HEK293 (cell line): ENCODE measurements at regions not wholly inside any gene's neighbourhood (a gene's known extent, or its start where the extent isn't known, plus 50 kb on each side); places are given as distances from the start of the nearest gene placed in this dataset.

ENCODE experiments used
- CTCF ChIA-PET: fragments of 350-600 bp; formaldehyde crosslinking; extraction: SDS; loops from one replicate; lab custom pipeline; 2021; ENCODE audit warnings: antibody characterized with exemption; lab: Yijun Ruan, JAX
- POLR2A ChIA-PET: fragments of 300-600 bp; formaldehyde crosslinking; extraction: SDS; loops from one replicate; lab custom pipeline; 2020; ENCODE audit warnings: antibody characterized with exemption, inconsistent platforms; lab: Yijun Ruan, JAX
- H3K27ac ChIP-seq: fragments of 200-500 bp; sonication (Bioruptor generic); 2 replicates; pipeline ENCODE4 v1.5.1; 2014; ENCODE audit warnings: low read depth, low read length, control low read depth, inconsistent platforms; ENCODE audit errors: extremely low read depth
- H3K36me3 ChIP-seq, 2 experiments: fragments of 200-500 bp in 1 of 2; sonication (Bioruptor generic) in 1 of 2; 1 replicate in 1 of 2; 2 replicates in 1 of 2; pipeline ENCODE4 v1.5.1; 2014 to 2017; ENCODE audit warnings: inconsistent platforms in 2 of 2, low read length in 2 of 2; ENCODE audit not compliant: control insufficient read depth in 2 of 2, insufficient read depth in 1 of 2
- H3K4me1 ChIP-seq: fragments of 200-500 bp; sonication (Bioruptor generic); 2 replicates; pipeline ENCODE4 v1.5.1; 2014; ENCODE audit warnings: mild to moderate bottlenecking, low read length, inconsistent platforms; ENCODE audit not compliant: control insufficient read depth, insufficient read depth
- H3K4me3 ChIP-seq: 2 replicates; pipeline ENCODE4 v1.5.1; 2011; ENCODE audit warnings: low read depth, mild to moderate bottlenecking, control low read depth, low read length, moderate library complexity
- H3K9me3 ChIP-seq: fragments of 200-500 bp; sonication (Bioruptor generic); 2 replicates; pipeline ENCODE4 v1.5.1; 2014; ENCODE audit warnings: low read depth, low read length, inconsistent platforms; ENCODE audit not compliant: control insufficient read depth, insufficient read depth
- GLI4 ChIP-seq: fragments of 450-650 bp; formaldehyde crosslinking; IDR thresholded peaks from 2 replicates; pipeline ENCODE4 v1.5.1; 2016; ENCODE audit warnings: missing biosample characterization, missing genetic modification characterization
- HOXA7 ChIP-seq: sonication (generic); formaldehyde crosslinking; IDR thresholded peaks from 2 replicates; pipeline ENCODE4 v1.8.1; 2022; ENCODE audit warnings: missing genetic modification reagents, borderline replicate concordance
- PBX3 ChIP-seq: sonication (generic); formaldehyde crosslinking; IDR thresholded peaks from 2 replicates; pipeline ENCODE4 v1.8.1; 2022; ENCODE audit warnings: mild to moderate bottlenecking, moderate library complexity, missing genetic modification reagents
- PRDM6 ChIP-seq: fragments of 450-650 bp; formaldehyde crosslinking; IDR thresholded peaks from 2 replicates; pipeline ENCODE4 v1.5.1; 2017; ENCODE audit warnings: missing biosample characterization, missing genetic modification characterization
- SP7 ChIP-seq: fragments of 450-650 bp; formaldehyde crosslinking; IDR thresholded peaks from 2 replicates; pipeline ENCODE4 v1.5.1; 2016; ENCODE audit warnings: missing biosample characterization, missing genetic modification characterization
- WT1 ChIP-seq: fragments of 450-650 bp; formaldehyde crosslinking; IDR thresholded peaks from 2 replicates; pipeline ENCODE4 v1.5.1; 2016; ENCODE audit warnings: missing biosample characterization, missing genetic modification characterization
- YY2 ChIP-seq: fragments of 450-650 bp; formaldehyde crosslinking; IDR thresholded peaks from 2 replicates; pipeline ENCODE4 v1.5.1; 2016; ENCODE audit warnings: missing biosample characterization, missing genetic modification characterization
- ZBTB1 ChIP-seq: fragments of 450-650 bp; formaldehyde crosslinking; IDR thresholded peaks from 2 replicates; pipeline ENCODE4 v1.5.1; 2016; ENCODE audit warnings: missing biosample characterization, missing genetic modification characterization
- ZBTB10 ChIP-seq: fragments of 450-650 bp; formaldehyde crosslinking; IDR thresholded peaks from 2 replicates; pipeline ENCODE4 v1.5.1; 2016; ENCODE audit warnings: missing biosample characterization, missing genetic modification characterization
- ZBTB20 ChIP-seq: fragments of 450-650 bp; formaldehyde crosslinking; IDR thresholded peaks from 2 replicates; pipeline ENCODE4 v1.5.1; 2016; ENCODE audit warnings: missing biosample characterization, missing genetic modification characterization
- ZBTB21 ChIP-seq: fragments of 450-650 bp; formaldehyde crosslinking; IDR thresholded peaks from 2 replicates; pipeline ENCODE4 v1.5.1; 2017; ENCODE audit warnings: missing biosample characterization, missing genetic modification characterization
- ZBTB8A ChIP-seq: fragments of 450-650 bp; formaldehyde crosslinking; IDR thresholded peaks from 2 replicates; pipeline ENCODE4 v1.5.1; 2016; ENCODE audit warnings: missing biosample characterization, missing genetic modification characterization
- ZNF140 ChIP-seq: fragments of 450-650 bp; formaldehyde crosslinking; IDR thresholded peaks from 2 replicates; pipeline ENCODE4 v1.5.1; 2016; ENCODE audit warnings: missing biosample characterization, missing genetic modification characterization
- ZNF157 ChIP-seq: fragments of 450-650 bp; formaldehyde crosslinking; IDR thresholded peaks from 2 replicates; pipeline ENCODE4 v1.5.1; 2016; ENCODE audit warnings: missing biosample characterization, missing genetic modification characterization
- ZNF211 ChIP-seq: fragments of 450-650 bp; formaldehyde crosslinking; IDR thresholded peaks from 2 replicates; pipeline ENCODE4 v1.5.1; 2016; ENCODE audit warnings: low read depth, missing biosample characterization, missing genetic modification characterization
- ZNF24 ChIP-seq: fragments of 450-650 bp; formaldehyde crosslinking; IDR thresholded peaks from 2 replicates; pipeline ENCODE4 v1.5.1; 2016; ENCODE audit warnings: missing biosample characterization, missing genetic modification characterization
- ZNF266 ChIP-seq: fragments of 450-650 bp; formaldehyde crosslinking; IDR thresholded peaks from 2 replicates; pipeline ENCODE4 v1.5.1; 2016; ENCODE audit warnings: missing biosample characterization, missing genetic modification characterization, low read depth
- ZNF280C ChIP-seq: fragments of 450-650 bp; formaldehyde crosslinking; IDR thresholded peaks from 2 replicates; pipeline ENCODE4 v1.5.1; 2016; ENCODE audit warnings: missing biosample characterization, missing genetic modification characterization
- ZNF362 ChIP-seq: fragments of 450-650 bp; formaldehyde crosslinking; IDR thresholded peaks from 2 replicates; pipeline ENCODE4 v1.5.1; 2016; ENCODE audit warnings: missing biosample characterization, missing genetic modification characterization
- ZNF510 ChIP-seq: fragments of 450-650 bp; formaldehyde crosslinking; IDR thresholded peaks from 2 replicates; pipeline ENCODE4 v1.5.1; 2018; ENCODE audit warnings: mild to moderate bottlenecking, missing genetic modification characterization, missing biosample characterization; ENCODE audit not compliant: insufficient replicate concordance
- ZNF548 ChIP-seq: fragments of 450-650 bp; formaldehyde crosslinking; IDR thresholded peaks from 2 replicates; pipeline ENCODE4 v1.5.1; 2016; ENCODE audit warnings: missing biosample characterization, missing genetic modification characterization
- ZNF600 ChIP-seq: fragments of 450-650 bp; formaldehyde crosslinking; IDR thresholded peaks from 2 replicates; pipeline ENCODE4 v1.5.1; 2016; ENCODE audit warnings: missing biosample characterization, missing genetic modification characterization
- ZNF610 ChIP-seq: fragments of 450-650 bp; formaldehyde crosslinking; IDR thresholded peaks from 2 replicates; pipeline ENCODE4 v1.5.1; 2016; ENCODE audit warnings: missing biosample characterization, missing genetic modification characterization, borderline replicate concordance
- ZNF621 ChIP-seq: fragments of 450-650 bp; formaldehyde crosslinking; IDR thresholded peaks from 2 replicates; pipeline ENCODE4 v1.5.1; 2017; ENCODE audit warnings: missing biosample characterization, missing genetic modification characterization
- ZNF629 ChIP-seq: fragments of 450-650 bp; formaldehyde crosslinking; IDR thresholded peaks from 2 replicates; pipeline ENCODE4 v1.5.1; 2017; ENCODE audit warnings: missing biosample characterization, missing genetic modification characterization
- ZNF776 ChIP-seq: fragments of 450-650 bp; formaldehyde crosslinking; IDR thresholded peaks from 2 replicates; pipeline ENCODE4 v1.5.0; 2017; ENCODE audit warnings: missing biosample characterization, missing genetic modification characterization, borderline replicate concordance
- ZNF830 ChIP-seq: fragments of 450-650 bp; IDR thresholded peaks from 2 replicates; pipeline ENCODE4 v1.5.0; 2018; ENCODE audit warnings: missing biosample characterization, missing genetic modification characterization, low read depth, mild to moderate bottlenecking, moderate library complexity
- ZNF843 ChIP-seq: fragments of 450-650 bp; formaldehyde crosslinking; IDR thresholded peaks from 2 replicates; pipeline ENCODE4 v1.5.1; 2016; ENCODE audit warnings: missing biosample characterization, missing genetic modification characterization

GRCh38 chr1:11400155-11400554, 78.8 kb upstream of the DISP3 start (continued):
- TF ChIP-seq ZBTB10 (no peak), WT1 (tag by site-specific recombination) (no peak), ZNF776 (no peak), GLI4 (tag by site-specific recombination) (no peak), ZNF629 (tag by site-specific recombination) (no peak), ZNF362 (tag by site-specific recombination) (no peak), ZNF621 (tag by site-specific recombination) (no peak), ZNF24 (no peak)
- TF ChIP-seq, all 188 proteins: peak for 0

GRCh38 chr1:11400567-11400966, 78.4 kb upstream of the DISP3 start:
- TF ChIP-seq ZNF600 (tag by site-specific recombination) (no peak), ZNF621 (tag by site-specific recombination) (no peak), ZNF266 (tag by site-specific recombination) (no peak), ZBTB8A (no peak), ZNF157 (tag by site-specific recombination) (no peak), ZNF830 (tag by site-specific recombination) (no peak), ZNF280C (tag by site-specific recombination) (no peak), ZNF140 (tag by site-specific recombination) (no peak), ZNF548 (tag by site-specific recombination) (no peak), SP7 (no peak), HOXA7 (CRISPR knock-in tag) (no peak), ZNF843 (tag by site-specific recombination) (no peak), ZBTB1 (tag by site-specific recombination) (no peak), YY2 (tag by site-specific recombination) (no peak), ZNF776 (no peak)
- TF ChIP-seq, all 188 proteins: peak for 0
- no peaks in the 10 kb centered on the region for H3K36me3 ChIP-seq
- no peaks in the 10 kb centered on the region for H3K9me3 ChIP-seq
- CTCF ChIA-PET: no interaction called here
- POLR2A ChIA-PET: no interaction called here
- no peak overlapping the region for H3K27ac ChIP-seq
- H3K4me3 ChIP-seq: no peak overlapping the region
- no peaks in the 10 kb centered on the region for H3K4me1 ChIP-seq

- no peaks in the 10 kb centered on the region for H3K9me3 ChIP-seq
- H3K36me3 ChIP-seq: no peaks in the 10 kb centered on the region
- no peaks in the 10 kb centered on the region for H3K4me1 ChIP-seq
- no peak overlapping the region for H3K4me3 ChIP-seq
- POLR2A ChIA-PET: no interaction called here
- H3K27ac ChIP-seq: no peak overlapping the region
- CTCF ChIA-PET: interaction anchor here (0.6 kb wide), 1 partner anchor 27 kb away, joined by 4 read pairs; no protein-coding TSS in a partner anchor
- TF ChIP-seq PRDM6 (tag by site-specific recombination): no peak
- TF ChIP-seq ZBTB20 (tag by site-specific recombination): no peak
- no peak for TF ChIP-seq PBX3 (CRISPR knock-in tag)
- TF ChIP-seq ZNF510 (tag by site-specific recombination): no peak
- no peak for TF ChIP-seq ZNF610
- TF ChIP-seq ZNF211 (tag by site-specific recombination): no peak
- TF ChIP-seq ZBTB21: no peak
- no peak for TF ChIP-seq ZNF266 (tag by site-specific recombination)
Observed at GRCh38 chr1:11406845-11407244, 72.1 kb upstream of the DISP3 start.
